ENCODE measurements at regions not wholly inside any gene's neighbourhood (a gene's known extent, or its start where the extent isn't known, plus 50 kb on each side); places are given as distances from the start of the nearest gene placed in this dataset.

- no peak for DNase-seq (ENCODE audit: low read depth, low spot score)
These were observed 1578.4 kb upstream of the IGFBP7 start for GRCh38 chr4:58688568-58688967.

GRCh38 chr4:58679886-58680285 lies 1569.7 kb upstream of the IGFBP7 start:
- DNase-seq (ENCODE audit: low read depth, low spot score) = no peak

GRCh38 chr4:58679051-58679450 lies 1568.9 kb upstream of the IGFBP7 start:
- DNase-seq (ENCODE audit: low read depth, low spot score) = no peak

- no peak for DNase-seq (ENCODE audit: low read depth, low spot score)
These were observed 1559.6 kb upstream of the IGFBP7 start for GRCh38 chr4:58669783-58670182.

GRCh38 chr4:58665649-58666048 lies 1555.5 kb upstream of the IGFBP7 start:
- DNase-seq (ENCODE audit: low read depth, low spot score) = no peak

GRCh38 chr4:58658701-58659100 lies 1548.5 kb upstream of the IGFBP7 start:
- DNase-seq (ENCODE audit: low read depth, low spot score) = no peak

GRCh38 chr4:58653251-58653650 lies 1543.1 kb upstream of the IGFBP7 start:
- no peak for DNase-seq (ENCODE audit: low read depth, low spot score)

GRCh38 chr4:58649226-58649625 lies 1539.0 kb upstream of the IGFBP7 start:
- DNase-seq (ENCODE audit: low read depth, low spot score) = no peak

- no peak for DNase-seq (ENCODE audit: low read depth, low spot score)
These were observed 1535.9 kb upstream of the IGFBP7 start for GRCh38 chr4:58646126-58646525.

GRCh38 chr4:58644549-58644948 lies 1534.4 kb upstream of the IGFBP7 start:
- DNase-seq (ENCODE audit: low read depth, low spot score) = no peak

GRCh38 chr4:58636381-58636780 lies 1526.2 kb upstream of the IGFBP7 start:
- no peak for DNase-seq (ENCODE audit: low read depth, low spot score)

GRCh38 chr4:58617226-58617625 lies 1507.0 kb upstream of the IGFBP7 start:
- no peak for DNase-seq (ENCODE audit: low read depth, low spot score)

GRCh38 chr4:58611012-58611411 lies 1500.8 kb upstream of the IGFBP7 start:
- DNase-seq (ENCODE audit: low read depth, low spot score) = no peak

GRCh38 chr4:58606303-58606702 lies 1496.1 kb upstream of the IGFBP7 start:
- no peak for DNase-seq (ENCODE audit: low read depth, low spot score)

- DNase-seq (ENCODE audit: low read depth, low spot score) = no peak
These were observed 1493.8 kb upstream of the IGFBP7 start for GRCh38 chr4:58603951-58604350.

GRCh38 chr4:58602731-58603359 lies 1492.7 kb upstream of the IGFBP7 start:
- DNase-seq (ENCODE audit: low read depth, low spot score) = no peak

GRCh38 chr4:58602022-58602421 lies 1491.8 kb upstream of the IGFBP7 start:
- no peak for DNase-seq (ENCODE audit: low read depth, low spot score)

- no peak for DNase-seq (ENCODE audit: low read depth, low spot score)
These were observed 1490.1 kb upstream of the IGFBP7 start for GRCh38 chr4:58600290-58600689.

- DNase-seq (ENCODE audit: low read depth, low spot score) = no peak
These were observed 1480.5 kb upstream of the IGFBP7 start for GRCh38 chr4:58590722-58591121.

GRCh38 chr4:58587856-58588255 lies 1477.7 kb upstream of the IGFBP7 start:
- no peak for DNase-seq (ENCODE audit: low read depth, low spot score)

GRCh38 chr4:58566260-58566659 lies 1456.1 kb upstream of the IGFBP7 start:
- no peak for DNase-seq (ENCODE audit: low read depth, low spot score)

GRCh38 chr4:58564695-58565475 lies 1454.7 kb upstream of the IGFBP7 start:
- no peak for DNase-seq (ENCODE audit: low read depth, low spot score)

- no peak for DNase-seq (ENCODE audit: low read depth, low spot score)
These were observed 1451.0 kb upstream of the IGFBP7 start for GRCh38 chr4:58561170-58561569.

All from pulmonary artery endothelial cell (primary cell).